ENCODE measurements at regions not wholly inside any gene's neighbourhood (a gene's known extent, or its start where the extent isn't known, plus 50 kb on each side); places are given as distances from the start of the nearest gene placed in this dataset.

- no peak for DNase-seq (ENCODE audit: low spot score in 2 of 2)
- Mint-ChIP-seq H3K9me3 (no peaks in the 10 kb centered on the region), H3K27ac (no peak overlapping the region), H3K36me3 (no peaks in the 10 kb centered on the region)
- ATAC-seq = no peak
These were observed 695.3 kb downstream of the DACH1 start for GRCh38 chr13:71171740-71172139.

- ATAC-seq = no peak
- H3K9me3 Mint-ChIP-seq = no peaks in the 10 kb centered on the region
- no peaks in the 10 kb centered on the region for H3K36me3 Mint-ChIP-seq
- no peak for DNase-seq (ENCODE audit: low spot score in 2 of 2)
- no peak overlapping the region for H3K27ac Mint-ChIP-seq
These were observed 697.8 kb downstream of the DACH1 start for GRCh38 chr13:71169180-71169579.

GRCh38 chr13:71156550-71156949 lies 710.5 kb downstream of the DACH1 start:
- Mint-ChIP-seq H3K36me3 (no peaks in the 10 kb centered on the region), H3K9me3 (peaks cover 0 to 8% of the 10 kb centered on the region in 2 donors), H3K27ac (no peak overlapping the region)
- ATAC-seq = no peak
- DNase-seq (ENCODE audit: low spot score in 2 of 2) = no peak

DNA sequence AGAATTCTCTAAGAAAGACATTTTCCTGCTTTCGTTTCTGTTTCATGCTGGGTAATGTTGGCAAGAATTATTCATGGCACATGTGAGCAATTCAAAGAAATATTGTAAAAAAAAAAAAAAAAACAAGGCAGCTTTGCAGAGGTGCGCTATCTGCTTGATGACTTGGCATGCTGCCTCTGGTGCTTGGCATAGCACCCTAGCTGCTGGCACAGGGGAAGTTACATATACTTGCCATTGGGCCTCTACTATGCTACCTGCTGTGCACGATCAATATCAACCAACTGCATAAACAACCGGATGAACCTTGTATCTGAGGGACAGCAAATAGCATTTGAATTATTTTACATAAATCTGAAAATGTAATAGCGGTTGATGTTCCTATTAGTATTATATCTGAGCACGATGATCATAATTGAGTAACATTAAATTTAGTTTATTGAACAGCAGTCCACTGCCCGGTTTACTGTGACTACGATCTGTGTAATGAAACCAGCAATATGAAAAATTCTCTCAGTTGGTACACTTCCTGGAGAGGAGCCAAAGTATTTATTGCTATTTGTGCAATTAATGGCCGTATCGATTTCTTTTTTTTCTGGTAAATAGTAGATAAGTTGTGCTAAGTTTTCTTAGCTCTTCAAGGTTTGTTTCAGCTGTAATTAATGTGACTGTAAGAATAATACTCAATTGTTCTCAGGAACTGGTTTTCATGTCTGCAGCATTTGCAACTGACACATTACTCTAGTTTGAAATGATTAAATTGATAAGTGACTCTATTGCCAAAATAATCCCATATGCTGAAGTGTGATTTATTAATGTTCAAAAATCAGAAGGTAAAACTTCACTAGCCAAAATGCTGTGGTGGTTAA lies 717.3 kb downstream of the DACH1 start:
- H3K9me3 Mint-ChIP-seq = peaks cover 5 to 9% of the 10 kb centered on the region in 2 donors
- H3K27ac Mint-ChIP-seq = no peak overlapping the region
- ATAC-seq (no peak), DNase-seq (ENCODE audit: low spot score in 2 of 2) (no peak)
- H3K36me3 Mint-ChIP-seq = no peaks in the 10 kb centered on the region

- no peak for DNase-seq (ENCODE audit: low spot score in 2 of 2)
- Mint-ChIP-seq H3K27ac (no peak overlapping the region), H3K9me3 (peaks cover 5 to 9% of the 10 kb centered on the region in 2 donors), H3K36me3 (no peaks in the 10 kb centered on the region)
- ATAC-seq = no peak
These were observed 718.0 kb downstream of the DACH1 start for GRCh38 chr13:71149046-71149445.

DNA sequence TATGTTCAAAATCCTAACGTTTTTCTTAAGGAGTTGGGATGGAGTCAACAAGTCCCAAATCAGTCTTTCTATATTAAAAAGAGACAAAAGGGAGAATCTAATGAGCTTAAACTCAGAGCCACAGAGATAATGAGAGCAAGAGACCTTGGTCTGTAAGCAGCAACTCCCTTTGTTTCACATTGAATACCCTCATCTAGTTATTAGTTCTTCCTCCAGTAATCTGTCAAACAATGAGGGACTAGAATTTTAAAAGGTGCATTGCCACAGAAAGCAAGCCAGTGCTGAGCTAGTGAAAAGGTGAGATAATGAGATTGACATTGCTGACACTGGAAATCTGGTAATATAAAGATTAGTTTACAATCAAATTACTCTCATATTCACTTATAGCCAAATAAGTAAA lies 718.6 kb downstream of the DACH1 start:
- no peaks in the 10 kb centered on the region for H3K36me3 Mint-ChIP-seq
- peaks cover 5 to 6% of the 10 kb centered on the region in 2 donors for H3K9me3 Mint-ChIP-seq
- ATAC-seq = no peak

DNA sequence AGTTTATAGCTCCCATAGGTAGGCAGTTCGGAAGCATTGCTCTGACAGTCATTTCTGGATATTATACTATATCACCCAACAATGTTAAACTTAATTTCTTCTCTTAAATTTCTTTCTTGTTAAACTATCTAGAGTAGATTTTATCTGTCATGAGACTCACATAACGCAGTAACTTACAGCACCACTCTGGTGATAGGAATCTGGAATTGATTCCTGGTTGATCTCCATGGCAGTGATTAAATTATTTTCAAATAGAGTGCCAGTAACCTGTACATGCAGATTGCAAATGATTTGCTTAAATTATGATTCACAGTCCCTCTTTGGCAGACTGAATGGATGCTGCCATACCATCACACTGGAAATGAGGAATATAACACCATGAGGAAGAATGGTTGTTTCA lies 722.1 kb downstream of the DACH1 start:
- H3K9me3 Mint-ChIP-seq = peaks cover 5 to 6% of the 10 kb centered on the region in 2 donors
- H3K27ac Mint-ChIP-seq = no peak overlapping the region
- ATAC-seq = no peak
- no peaks in the 10 kb centered on the region for H3K36me3 Mint-ChIP-seq
- no peak for DNase-seq (ENCODE audit: low spot score in 2 of 2)

More for the DNA sequence above, 718.6 kb downstream of the DACH1 start:
- DNase-seq (ENCODE audit: low spot score in 2 of 2) = no peak
- H3K27ac Mint-ChIP-seq = no peak overlapping the region

GRCh38 chr13:71137101-71137500 lies 729.9 kb downstream of the DACH1 start:
- Mint-ChIP-seq H3K27ac (no peak overlapping the region), H3K9me3 (peaks cover 5 to 8% of the 10 kb centered on the region in 2 donors), H3K36me3 (no peaks in the 10 kb centered on the region)
- no peak for ATAC-seq
- DNase-seq (ENCODE audit: low spot score in 2 of 2) = no peak

- H3K9me3 Mint-ChIP-seq = peaks cover 15 to 22% of the 10 kb centered on the region in 2 donors
- H3K36me3 Mint-ChIP-seq = peaks cover 0 to 4% of the 10 kb centered on the region in 2 donors
These were observed 742.8 kb downstream of the DACH1 start for GRCh38 chr13:71124230-71124629.

GRCh38 chr13:71118779-71119364 lies 748.1 kb downstream of the DACH1 start:
- peaks cover 6% of the 10 kb centered on the region in 2 donors for H3K9me3 Mint-ChIP-seq
- H3K27ac Mint-ChIP-seq = no peak overlapping the region
- DNase-seq (ENCODE audit: low spot score in 2 of 2) (no peak), ATAC-seq (no peak)
- H3K36me3 Mint-ChIP-seq = no peaks in the 10 kb centered on the region

More at GRCh38 chr13:71124230-71124629, 742.8 kb downstream of the DACH1 start:
- H3K27ac Mint-ChIP-seq = no peak overlapping the region
- no peak for ATAC-seq
- no peak for DNase-seq (ENCODE audit: low spot score in 2 of 2)

GRCh38 chr13:71117920-71118319 lies 749.1 kb downstream of the DACH1 start:
- Mint-ChIP-seq H3K27ac (no peak overlapping the region), H3K36me3 (no peaks in the 10 kb centered on the region), H3K9me3 (peaks cover 6% of the 10 kb centered on the region in 2 donors)
- no peak for DNase-seq (ENCODE audit: low spot score in 2 of 2)
- ATAC-seq = no peak

- H3K9me3 Mint-ChIP-seq = peaks cover 0 to 6% of the 10 kb centered on the region in 2 donors
- ATAC-seq = no peak
- DNase-seq (ENCODE audit: low spot score in 2 of 2) = no peak
- H3K27ac Mint-ChIP-seq = no peak overlapping the region
- no peaks in the 10 kb centered on the region for H3K36me3 Mint-ChIP-seq
These were observed 751.7 kb downstream of the DACH1 start for GRCh38 chr13:71115301-71115700.

- no peak for DNase-seq (ENCODE audit: low spot score in 2 of 2)
- Mint-ChIP-seq H3K9me3 (peaks cover 6 to 7% of the 10 kb centered on the region in 2 donors), H3K27ac (no peak overlapping the region), H3K36me3 (no peaks in the 10 kb centered on the region)
- ATAC-seq = no peak
These were observed 770.6 kb downstream of the DACH1 start for GRCh38 chr13:71096421-71096820.

DNA sequence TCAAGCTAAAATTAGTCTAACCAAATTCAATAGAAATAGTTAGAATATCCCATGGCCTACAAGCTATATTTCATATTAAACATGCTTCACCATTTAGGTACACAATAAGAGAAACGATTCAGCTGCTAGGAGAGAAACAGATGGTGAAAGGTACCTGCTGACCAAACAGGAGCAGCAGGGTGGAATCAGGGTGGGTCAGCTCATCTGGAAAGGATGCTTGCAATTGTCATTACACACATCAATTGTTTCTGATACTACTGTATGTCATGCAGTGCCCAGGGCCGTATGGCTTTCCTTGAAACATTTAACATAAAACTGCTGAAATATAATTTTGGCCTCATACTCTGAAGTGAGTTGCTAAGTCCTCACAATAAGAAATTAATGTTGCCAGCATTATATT lies 776.0 kb downstream of the DACH1 start:
- DNase-seq (ENCODE audit: low spot score in 2 of 2) = no peak
- Mint-ChIP-seq H3K27ac (no peak overlapping the region), H3K9me3 (peaks cover 9 to 12% of the 10 kb centered on the region in 2 donors), H3K36me3 (no peaks in the 10 kb centered on the region)
- ATAC-seq = no peak

- DNase-seq (ENCODE audit: low spot score in 2 of 2) = no peak
- H3K36me3 Mint-ChIP-seq = no peaks in the 10 kb centered on the region
- H3K9me3 Mint-ChIP-seq = peaks cover 3 to 5% of the 10 kb centered on the region in 2 donors
- no peak overlapping the region for H3K27ac Mint-ChIP-seq
- ATAC-seq = no peak
These were observed 777.9 kb downstream of the DACH1 start for GRCh38 chr13:71089056-71089455.

GRCh38 chr13:71087432-71087831 lies 779.6 kb downstream of the DACH1 start:
- ATAC-seq (no peak), DNase-seq (ENCODE audit: low spot score in 2 of 2) (no peak)
- H3K9me3 Mint-ChIP-seq = peaks cover 3 to 5% of the 10 kb centered on the region in 2 donors
- H3K36me3 Mint-ChIP-seq = no peaks in the 10 kb centered on the region
- no peak overlapping the region for H3K27ac Mint-ChIP-seq

- DNase-seq (ENCODE audit: low spot score in 2 of 2) (no peak), ATAC-seq (no peak)
- Mint-ChIP-seq H3K9me3 (peaks cover 3 to 5% of the 10 kb centered on the region in 2 donors), H3K36me3 (no peaks in the 10 kb centered on the region), H3K27ac (no peak overlapping the region)
These were observed 780.0 kb downstream of the DACH1 start for GRCh38 chr13:71087006-71087405.

- H3K36me3 Mint-ChIP-seq = no peaks in the 10 kb centered on the region
- no peak for ATAC-seq
- H3K27ac Mint-ChIP-seq = no peak overlapping the region
- no peak for DNase-seq (ENCODE audit: low spot score in 2 of 2)
- H3K9me3 Mint-ChIP-seq = no peaks in the 10 kb centered on the region
These were observed 784.4 kb downstream of the DACH1 start for GRCh38 chr13:71082631-71083030.
